ENCODE measurements at regions not wholly inside any gene's neighbourhood (a gene's known extent, or its start where the extent isn't known, plus 50 kb on each side); places are given as distances from the start of the nearest gene placed in this dataset.

DNA sequence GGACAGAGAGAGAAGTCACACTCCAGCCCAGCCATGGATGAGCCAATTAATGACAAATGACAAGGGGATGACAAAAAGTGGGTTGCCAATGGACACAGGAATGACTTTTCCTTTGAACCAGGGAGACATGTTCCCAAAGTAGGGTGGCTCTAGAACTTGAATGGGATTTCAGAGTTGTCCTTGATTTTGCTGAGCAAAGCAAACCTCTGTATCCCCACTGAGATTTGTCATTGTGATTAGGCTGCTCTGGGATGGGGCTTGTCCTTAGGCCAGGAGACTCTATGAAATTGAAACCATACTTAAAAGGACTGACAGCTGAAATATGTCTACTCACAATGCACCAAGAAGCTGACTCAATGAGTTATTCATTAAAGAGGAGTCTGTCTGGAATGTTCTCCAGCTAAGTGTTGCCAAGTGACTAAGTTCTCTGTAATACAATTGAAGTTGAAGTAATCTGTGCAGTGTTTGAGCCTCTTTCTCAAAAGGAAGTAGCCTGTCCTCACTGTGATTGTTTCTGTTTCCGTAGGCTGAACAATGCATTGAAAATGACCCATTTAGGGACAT lies 69.0 kb upstream of the PCDH9 start:
- CTCF ChIA-PET: no interaction called here
- intact Hi-C loops (cut with micrococcal nuclease): no loop called here
- Mint-ChIP-seq H3K4me3 (no peak overlapping the region), H3K4me1 (ENCODE audit: low read depth) (no peaks in the 10 kb centered on the region), H3K36me3 (ENCODE audit: low read depth) (no peaks in the 10 kb centered on the region), H3K9me3 (no peaks in the 10 kb centered on the region), H3K27me3 (ENCODE audit: low read depth) (no peaks in the 10 kb centered on the region), H3K27ac (no peak overlapping the region)
- no peak for DNase-seq

DNA sequence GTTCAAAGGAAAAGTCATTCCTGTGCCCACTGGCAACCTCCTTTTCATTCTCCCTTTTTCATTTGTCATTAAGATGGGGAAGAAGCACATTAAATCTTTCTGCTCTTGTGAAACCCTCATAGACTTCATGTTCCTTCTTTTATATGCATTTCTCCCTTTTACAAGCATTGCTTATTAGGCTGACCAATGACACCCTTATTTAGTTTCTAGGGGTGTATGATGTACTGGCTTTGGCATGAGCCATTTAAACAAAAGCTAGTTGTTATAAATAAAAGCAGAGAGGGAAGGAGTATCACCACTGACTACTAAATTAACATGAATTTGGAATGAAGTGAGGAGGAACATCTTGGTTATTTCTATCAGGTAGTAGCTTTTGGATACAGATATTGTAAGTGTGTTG lies 68.2 kb upstream of the PCDH9 start:
- intact Hi-C loops (cut with micrococcal nuclease): no loop called here
- CTCF ChIA-PET: no interaction called here
- H3K4me1 Mint-ChIP-seq (ENCODE audit: low read depth): no peaks in the 10 kb centered on the region

DNA sequence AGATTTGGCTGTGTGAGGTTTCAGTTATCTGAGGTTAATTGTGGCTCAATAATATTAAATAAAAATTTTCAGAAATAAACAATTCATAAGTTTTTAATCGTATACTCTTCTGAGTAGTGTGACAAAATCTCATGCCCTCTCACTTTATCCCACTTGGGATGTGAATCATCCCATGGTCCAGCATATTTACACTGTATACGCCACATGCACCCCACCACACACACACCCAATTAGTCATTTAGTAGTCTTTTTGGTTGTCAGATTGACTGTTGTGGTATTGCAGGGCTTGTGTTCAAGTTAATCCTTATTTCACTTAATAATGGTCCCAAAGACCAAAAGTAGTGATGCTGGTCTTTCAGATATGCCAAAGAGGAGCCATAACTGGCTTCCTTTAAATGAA lies 66.4 kb upstream of the PCDH9 start:
- DNase-seq: no peak
- CTCF ChIA-PET: no interaction called here
- no peak overlapping the region for H3K4me3 Mint-ChIP-seq
- H3K36me3 Mint-ChIP-seq (ENCODE audit: low read depth): no peaks in the 10 kb centered on the region
- H3K4me1 Mint-ChIP-seq (ENCODE audit: low read depth): no peaks in the 10 kb centered on the region
- no peak overlapping the region for H3K27ac Mint-ChIP-seq
- intact Hi-C loops (cut with micrococcal nuclease): no loop called here
- no peaks in the 10 kb centered on the region for H3K27me3 Mint-ChIP-seq (ENCODE audit: low read depth)
- H3K9me3 Mint-ChIP-seq: no peaks in the 10 kb centered on the region

More for the DNA sequence above, 68.2 kb upstream of the PCDH9 start:
- Mint-ChIP-seq H3K9me3 (no peaks in the 10 kb centered on the region), H3K36me3 (ENCODE audit: low read depth) (no peaks in the 10 kb centered on the region), H3K4me3 (no peak overlapping the region), H3K27me3 (ENCODE audit: low read depth) (no peaks in the 10 kb centered on the region), H3K27ac (no peak overlapping the region)
- no peak for DNase-seq

DNA sequence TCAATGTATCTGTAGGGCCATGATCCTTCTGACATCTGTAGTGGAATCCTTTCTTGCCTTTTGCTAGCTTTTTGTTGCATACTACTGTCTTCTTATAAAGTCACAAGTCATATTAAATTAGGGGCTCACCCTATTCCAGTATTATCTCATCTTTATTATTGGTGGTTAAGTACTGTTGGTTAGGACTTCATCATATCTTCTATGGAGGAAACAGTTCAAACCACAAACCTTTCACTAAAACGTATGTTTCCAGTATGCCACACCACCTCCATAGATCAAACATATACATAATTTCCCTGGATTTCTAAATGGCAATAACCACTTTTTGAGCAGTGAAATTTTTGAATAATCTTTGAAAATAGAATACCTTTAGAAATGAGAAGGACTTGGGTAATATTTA lies 62.8 kb upstream of the PCDH9 start:
- CTCF ChIA-PET: no interaction called here
- intact Hi-C loops (cut with micrococcal nuclease): no loop called here

DNA sequence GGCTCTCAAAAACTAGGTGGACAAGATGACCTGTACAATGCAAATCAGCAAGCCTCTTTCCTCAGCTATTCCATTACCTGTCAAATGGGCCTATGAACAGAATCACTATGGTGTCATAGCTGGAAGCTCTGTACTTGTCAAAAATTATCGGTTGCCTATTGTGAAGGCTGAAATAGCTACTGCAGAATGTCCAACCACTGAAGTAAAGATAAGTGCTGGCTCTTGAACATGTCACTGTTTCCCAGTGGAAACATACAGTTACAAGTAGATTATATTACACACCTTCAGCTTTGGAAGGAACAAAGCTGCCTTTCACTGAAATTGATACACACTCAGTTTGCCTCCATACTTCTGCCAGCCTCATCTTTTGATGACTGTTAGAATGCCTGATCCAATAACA lies 55.5 kb upstream of the PCDH9 start:
- H3K27me3 Mint-ChIP-seq (ENCODE audit: low read depth): no peaks in the 10 kb centered on the region
- intact Hi-C loops (cut with micrococcal nuclease): no loop called here
- CTCF ChIA-PET: no interaction called here
- H3K36me3 Mint-ChIP-seq (ENCODE audit: low read depth): no peaks in the 10 kb centered on the region
- H3K4me1 Mint-ChIP-seq (ENCODE audit: low read depth): no peaks in the 10 kb centered on the region
- DNase-seq: no peak
- no peak overlapping the region for H3K27ac Mint-ChIP-seq
- no peaks in the 10 kb centered on the region for H3K9me3 Mint-ChIP-seq
- no peak overlapping the region for H3K4me3 Mint-ChIP-seq

More for the DNA sequence above, 62.8 kb upstream of the PCDH9 start:
- no peak for DNase-seq
- H3K36me3 Mint-ChIP-seq (ENCODE audit: low read depth): no peaks in the 10 kb centered on the region
- no peaks in the 10 kb centered on the region for H3K4me1 Mint-ChIP-seq (ENCODE audit: low read depth)
- no peak overlapping the region for H3K27ac Mint-ChIP-seq
- no peak overlapping the region for H3K4me3 Mint-ChIP-seq
- no peaks in the 10 kb centered on the region for H3K9me3 Mint-ChIP-seq
- no peaks in the 10 kb centered on the region for H3K27me3 Mint-ChIP-seq (ENCODE audit: low read depth)

DNA sequence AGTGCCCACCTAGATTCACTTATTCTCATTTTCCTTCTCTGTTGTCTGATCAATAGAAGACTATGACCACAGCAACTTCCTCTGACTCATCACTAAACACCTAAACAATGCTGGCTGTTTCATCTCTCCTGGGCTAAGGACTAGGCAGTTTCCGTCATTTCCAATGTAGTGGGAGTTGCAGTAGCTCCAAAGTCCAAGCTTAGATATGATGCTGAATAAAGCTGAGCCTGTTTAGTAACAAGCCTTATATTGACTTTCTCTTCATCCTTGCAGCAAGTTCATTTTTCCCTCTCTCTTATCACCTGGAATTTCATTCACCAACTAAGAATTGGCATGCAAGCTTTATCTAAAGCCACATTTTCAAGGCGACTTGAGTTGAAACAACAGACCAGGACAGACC lies 53.5 kb upstream of the PCDH9 start:
- H3K4me1 Mint-ChIP-seq (ENCODE audit: low read depth): no peaks in the 10 kb centered on the region
- intact Hi-C loops (cut with micrococcal nuclease): no loop called here
- no peak for DNase-seq
- no peak overlapping the region for H3K4me3 Mint-ChIP-seq
- H3K9me3 Mint-ChIP-seq: no peaks in the 10 kb centered on the region
- no peak overlapping the region for H3K27ac Mint-ChIP-seq
- H3K36me3 Mint-ChIP-seq (ENCODE audit: low read depth): no peaks in the 10 kb centered on the region
- no peaks in the 10 kb centered on the region for H3K27me3 Mint-ChIP-seq (ENCODE audit: low read depth)
- CTCF ChIA-PET: no interaction called here

DNA sequence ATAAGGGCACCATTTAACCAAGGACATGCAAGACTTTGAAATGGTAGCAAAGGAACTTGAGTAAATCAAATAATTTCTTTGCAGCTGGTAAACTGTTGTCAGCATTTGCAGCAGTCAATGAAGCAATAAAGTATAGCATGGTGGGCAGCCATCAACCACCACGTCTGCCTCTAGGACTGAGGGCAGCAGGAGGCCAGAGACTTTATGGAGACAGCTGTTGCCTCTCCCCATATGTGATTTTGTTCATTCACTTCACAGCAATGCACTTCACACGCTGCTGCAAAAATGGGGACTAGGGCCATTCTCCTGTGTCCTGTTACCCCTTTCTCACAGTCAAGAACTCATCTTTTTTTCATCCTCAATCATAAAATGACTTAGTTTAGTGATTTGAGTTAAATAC lies 51.3 kb upstream of the PCDH9 start:
- H3K4me1 Mint-ChIP-seq (ENCODE audit: low read depth): no peaks in the 10 kb centered on the region
- no peak overlapping the region for H3K4me3 Mint-ChIP-seq
- H3K36me3 Mint-ChIP-seq (ENCODE audit: low read depth): no peaks in the 10 kb centered on the region

More for the DNA sequence above, 51.3 kb upstream of the PCDH9 start:
- intact Hi-C loops (cut with micrococcal nuclease): no loop called here
- H3K27me3 Mint-ChIP-seq (ENCODE audit: low read depth): no peaks in the 10 kb centered on the region
- DNase-seq: no peak
- H3K9me3 Mint-ChIP-seq: no peaks in the 10 kb centered on the region
- no peak overlapping the region for H3K27ac Mint-ChIP-seq
- CTCF ChIA-PET: no interaction called here
